Transverse colon (tissue), 4 donors: ENCODE measurements at regions not wholly inside any gene's neighbourhood (a gene's known extent, or its start where the extent isn't known, plus 50 kb on each side); places are given as distances from the start of the nearest gene placed in this dataset.

Experiments
- EP300 ChIP-seq: sonication (generic); formaldehyde crosslinking; IDR thresholded peaks from one replicate; pipeline ENCODE4 v1.6.1; 2017; ENCODE audit warnings: antibody characterized with exemption, low read depth
- POLR2A ChIP-seq: fragments of 450-650 bp; IDR thresholded peaks from one replicate; pipeline ENCODE4 v1.6.1; 2016; ENCODE audit warnings: antibody characterized with exemption, mild to moderate bottlenecking, moderate library complexity
- POLR2AphosphoS5 ChIP-seq, 3 donors: sonication (generic); formaldehyde crosslinking; IDR thresholded peaks; one replicate each; pipeline ENCODE4 v1.6.1; 2016; ENCODE audit warnings: antibody characterized with exemption in 3 of 3
- TF ChIP-seq, protein P1 (sequence below), 5 experiments: fragments of 200-600 bp in 3 of 5; fragments of 450-650 bp in 2 of 5; sonication (generic) in 3 of 5; IDR thresholded peaks; 1 replicate in 2 of 5; 2 replicates in 3 of 5; pipeline ENCODE4 v1.5.1; 2016 to 2017; ENCODE audit warnings: antibody characterized with exemption in 5 of 5, inconsistent platforms in 3 of 5, mild to moderate bottlenecking in 2 of 5, moderate library complexity in 1 of 5

DNA sequence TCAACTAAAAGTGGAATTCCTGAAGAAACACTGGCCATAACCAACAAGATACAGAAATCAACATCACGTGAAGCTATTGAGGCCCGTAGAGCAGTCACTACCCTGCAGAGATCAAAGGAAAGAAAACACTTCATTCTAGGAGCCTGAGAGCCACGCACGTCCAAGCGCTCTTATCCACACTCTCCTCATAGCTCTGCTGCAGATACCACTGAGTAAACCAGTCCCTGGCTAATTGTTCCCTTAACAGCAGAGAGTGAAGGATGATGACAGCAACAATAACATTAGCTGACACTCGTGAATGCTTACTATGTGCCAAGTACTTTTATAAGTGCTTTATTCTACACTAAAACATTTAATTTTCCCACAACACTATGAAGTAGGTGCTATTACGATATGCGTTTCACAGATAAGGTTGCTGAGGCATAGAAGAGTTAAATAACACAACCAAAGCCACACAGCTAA lies 271.0 kb upstream of the GADL1 start:
- TF ChIP-seq POLR2A, result no peak
- TF ChIP-seq, protein P1, sequence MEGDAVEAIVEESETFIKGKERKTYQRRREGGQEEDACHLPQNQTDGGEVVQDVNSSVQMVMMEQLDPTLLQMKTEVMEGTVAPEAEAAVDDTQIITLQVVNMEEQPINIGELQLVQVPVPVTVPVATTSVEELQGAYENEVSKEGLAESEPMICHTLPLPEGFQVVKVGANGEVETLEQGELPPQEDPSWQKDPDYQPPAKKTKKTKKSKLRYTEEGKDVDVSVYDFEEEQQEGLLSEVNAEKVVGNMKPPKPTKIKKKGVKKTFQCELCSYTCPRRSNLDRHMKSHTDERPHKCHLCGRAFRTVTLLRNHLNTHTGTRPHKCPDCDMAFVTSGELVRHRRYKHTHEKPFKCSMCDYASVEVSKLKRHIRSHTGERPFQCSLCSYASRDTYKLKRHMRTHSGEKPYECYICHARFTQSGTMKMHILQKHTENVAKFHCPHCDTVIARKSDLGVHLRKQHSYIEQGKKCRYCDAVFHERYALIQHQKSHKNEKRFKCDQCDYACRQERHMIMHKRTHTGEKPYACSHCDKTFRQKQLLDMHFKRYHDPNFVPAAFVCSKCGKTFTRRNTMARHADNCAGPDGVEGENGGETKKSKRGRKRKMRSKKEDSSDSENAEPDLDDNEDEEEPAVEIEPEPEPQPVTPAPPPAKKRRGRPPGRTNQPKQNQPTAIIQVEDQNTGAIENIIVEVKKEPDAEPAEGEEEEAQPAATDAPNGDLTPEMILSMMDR (IDR thresholded peaks at IDR 0.05), result no peak
- TF ChIP-seq POLR2AphosphoS5 (IDR thresholded peaks at IDR 0.05), result no peak
- TF ChIP-seq EP300, result no peak
